Bronchial epithelial cell (primary cell): ENCODE measurements at regions not wholly inside any gene's neighbourhood (a gene's known extent, or its start where the extent isn't known, plus 50 kb on each side); places are given as distances from the start of the nearest gene placed in this dataset.
A peak's percentile ranks its signal among the peaks of the same experiment; 100 is the strongest.

Experiments
- DNase-seq: peaks from one replicate; pipeline ENCODE4 v3.0.0-alpha.2; 2010; ENCODE audit warnings: low read depth
- FAIRE-seq: peaks from 2 replicates; lab custom pipeline; 2011; peaks lifted over from hg19 to GRCh38; lab: Jason Lieb, UNC
- H3K27me3 ChIP-seq: 2 replicates; pipeline ENCODE4 v1.5.1; 2011; ENCODE audit warnings: low read length; ENCODE audit not compliant: control insufficient read depth, insufficient read depth
- H3K36me3 ChIP-seq: 2 replicates; pipeline ENCODE4 v1.5.1; 2011; ENCODE audit warnings: low read length; ENCODE audit not compliant: control insufficient read depth, insufficient read depth
- H3K4me3 ChIP-seq: 2 replicates; pipeline ENCODE4 v1.5.1; 2011; ENCODE audit warnings: mild to moderate bottlenecking, low read depth, low read length, control low read depth
- TF ChIP-seq, protein P1 (sequence below): IDR thresholded peaks from 2 replicates; pipeline ENCODE4 v1.5.1; 2011; ENCODE audit warnings: mild to moderate bottlenecking, moderate library complexity, low read length, control low read depth, inconsistent platforms; ENCODE audit not compliant: insufficient read depth, severe bottlenecking

DNA sequence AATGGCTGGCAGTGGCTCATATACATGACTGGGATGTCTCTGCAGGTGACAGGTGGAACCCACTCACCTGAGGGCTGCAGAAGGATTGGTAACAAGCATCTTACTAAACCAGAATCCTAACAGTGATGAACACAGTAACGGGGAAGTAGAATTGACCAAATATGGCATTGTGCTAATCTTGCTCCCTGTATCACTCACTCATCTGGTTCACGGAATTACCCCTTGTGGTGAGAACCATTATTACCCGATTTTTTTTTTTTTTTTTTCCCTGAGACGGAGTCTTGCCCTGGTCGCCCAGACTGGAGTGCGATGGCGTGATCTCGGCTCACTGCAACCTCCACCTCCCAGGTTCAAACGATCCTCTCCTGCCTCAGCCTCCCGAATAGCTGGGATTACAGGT lies 69.5 kb downstream of the PTPRS start:
- H3K27me3 ChIP-seq = no peaks in the 10 kb centered on the region
- no peak for DNase-seq
- H3K4me3 ChIP-seq = no peak overlapping the region
- TF ChIP-seq, protein P1, sequence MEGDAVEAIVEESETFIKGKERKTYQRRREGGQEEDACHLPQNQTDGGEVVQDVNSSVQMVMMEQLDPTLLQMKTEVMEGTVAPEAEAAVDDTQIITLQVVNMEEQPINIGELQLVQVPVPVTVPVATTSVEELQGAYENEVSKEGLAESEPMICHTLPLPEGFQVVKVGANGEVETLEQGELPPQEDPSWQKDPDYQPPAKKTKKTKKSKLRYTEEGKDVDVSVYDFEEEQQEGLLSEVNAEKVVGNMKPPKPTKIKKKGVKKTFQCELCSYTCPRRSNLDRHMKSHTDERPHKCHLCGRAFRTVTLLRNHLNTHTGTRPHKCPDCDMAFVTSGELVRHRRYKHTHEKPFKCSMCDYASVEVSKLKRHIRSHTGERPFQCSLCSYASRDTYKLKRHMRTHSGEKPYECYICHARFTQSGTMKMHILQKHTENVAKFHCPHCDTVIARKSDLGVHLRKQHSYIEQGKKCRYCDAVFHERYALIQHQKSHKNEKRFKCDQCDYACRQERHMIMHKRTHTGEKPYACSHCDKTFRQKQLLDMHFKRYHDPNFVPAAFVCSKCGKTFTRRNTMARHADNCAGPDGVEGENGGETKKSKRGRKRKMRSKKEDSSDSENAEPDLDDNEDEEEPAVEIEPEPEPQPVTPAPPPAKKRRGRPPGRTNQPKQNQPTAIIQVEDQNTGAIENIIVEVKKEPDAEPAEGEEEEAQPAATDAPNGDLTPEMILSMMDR = peak; percentile 11
- no peak for FAIRE-seq
- no peaks in the 10 kb centered on the region for H3K36me3 ChIP-seq

DNA sequence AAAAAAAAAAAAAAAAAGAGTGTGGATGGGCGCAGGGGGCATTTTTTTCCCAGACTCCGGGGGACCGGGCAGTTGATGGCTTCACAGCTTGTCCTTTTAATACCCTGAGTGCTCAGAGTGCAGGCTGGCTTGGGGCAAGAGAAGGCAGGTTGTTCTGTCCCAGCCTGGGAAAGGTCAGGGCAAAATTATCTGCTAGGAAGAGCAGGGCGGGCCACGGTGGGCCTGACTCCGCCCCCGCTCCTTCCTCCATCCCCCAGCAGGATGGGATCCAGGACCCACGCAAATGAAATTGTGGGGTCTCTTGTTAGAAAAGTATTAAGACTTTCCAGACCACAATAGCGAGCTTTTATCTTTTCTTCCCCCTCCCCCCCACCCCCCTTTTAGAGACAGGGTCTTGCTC lies 70.7 kb downstream of the PTPRS start:
- no peaks in the 10 kb centered on the region for H3K36me3 ChIP-seq

DNA sequence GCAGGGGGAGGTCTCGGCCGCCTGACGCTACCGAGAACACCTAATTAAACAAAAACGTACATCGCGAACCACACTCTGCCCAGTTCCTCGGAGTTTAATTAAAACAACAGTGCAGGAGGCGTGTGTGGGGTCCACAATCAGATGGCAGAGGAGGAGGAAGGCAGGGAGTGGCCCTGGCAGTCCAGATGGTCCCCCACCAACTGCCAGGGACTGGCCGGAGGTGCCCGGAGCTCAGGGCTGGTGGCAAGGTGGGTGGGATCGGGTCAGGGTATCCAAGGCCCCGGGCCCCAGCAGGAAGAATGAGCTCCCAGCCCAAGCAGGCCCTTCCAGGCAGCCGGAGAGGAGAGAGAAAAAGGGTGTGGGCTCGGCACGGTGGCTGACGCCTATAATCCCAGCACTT lies 71.3 kb downstream of the PTPRS start:
- H3K27me3 ChIP-seq = no peaks in the 10 kb centered on the region
- no peaks in the 10 kb centered on the region for H3K36me3 ChIP-seq
- no peak overlapping the region for H3K4me3 ChIP-seq
- TF ChIP-seq, protein P1 = no peak
- FAIRE-seq = no peak
- no peak for DNase-seq

More for the DNA sequence above, 70.7 kb downstream of the PTPRS start:
- FAIRE-seq (no peak), DNase-seq (no peak)
- Histone ChIP-seq H3K27me3 (no peaks in the 10 kb centered on the region), H3K4me3 (no peak overlapping the region)
- TF ChIP-seq, protein P1 = no peak

DNA sequence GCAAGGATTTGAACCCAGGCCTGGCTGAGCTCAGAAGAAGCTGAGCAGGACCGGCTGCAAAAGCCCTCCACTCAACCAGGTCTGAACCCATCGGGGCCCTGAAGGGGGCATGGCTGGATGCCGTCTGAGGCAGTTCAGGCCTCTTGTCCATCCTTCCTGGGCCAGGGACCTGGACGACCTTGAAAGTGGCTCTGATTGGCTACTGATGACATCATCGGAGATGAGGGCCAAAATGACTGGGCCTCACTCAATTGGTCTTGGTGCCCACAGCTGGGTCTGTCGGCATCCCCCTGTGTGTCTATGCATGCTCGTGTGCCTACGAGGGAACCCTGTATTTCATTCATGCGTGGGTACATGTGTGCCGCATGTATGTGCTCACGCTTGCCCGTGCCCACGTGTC lies 71.8 kb downstream of the PTPRS start:
- Histone ChIP-seq H3K36me3 (no peaks in the 10 kb centered on the region), H3K4me3 (no peak overlapping the region), H3K27me3 (no peaks in the 10 kb centered on the region)
- TF ChIP-seq, protein P1 = no peak
- FAIRE-seq (no peak), DNase-seq (no peak)

DNA sequence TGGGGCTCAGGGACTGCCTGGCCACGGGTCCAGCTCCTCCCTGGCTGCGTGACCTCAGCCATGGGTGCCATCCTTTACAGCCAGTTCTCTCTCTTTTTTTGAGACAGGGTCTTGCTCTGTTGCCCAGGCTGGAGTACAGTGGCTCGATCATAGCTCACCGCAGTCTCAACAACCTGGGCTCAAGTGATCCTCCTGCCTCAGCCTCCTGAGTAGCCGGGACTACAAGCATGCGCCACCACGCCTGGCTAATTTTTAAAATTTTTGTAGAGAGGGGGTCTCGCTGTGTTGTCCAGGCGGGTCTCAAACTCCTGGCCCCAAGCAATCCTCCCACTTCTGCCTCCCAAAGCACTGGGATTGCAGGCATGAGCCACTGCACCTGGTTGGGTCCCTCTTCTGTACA lies 75.4 kb downstream of the PTPRS start:
- TF ChIP-seq, protein P1 = no peak
- Histone ChIP-seq H3K36me3 (no peaks in the 10 kb centered on the region), H3K4me3 (no peak overlapping the region), H3K27me3 (no peaks in the 10 kb centered on the region)
- DNase-seq (no peak), FAIRE-seq (no peak)

DNA sequence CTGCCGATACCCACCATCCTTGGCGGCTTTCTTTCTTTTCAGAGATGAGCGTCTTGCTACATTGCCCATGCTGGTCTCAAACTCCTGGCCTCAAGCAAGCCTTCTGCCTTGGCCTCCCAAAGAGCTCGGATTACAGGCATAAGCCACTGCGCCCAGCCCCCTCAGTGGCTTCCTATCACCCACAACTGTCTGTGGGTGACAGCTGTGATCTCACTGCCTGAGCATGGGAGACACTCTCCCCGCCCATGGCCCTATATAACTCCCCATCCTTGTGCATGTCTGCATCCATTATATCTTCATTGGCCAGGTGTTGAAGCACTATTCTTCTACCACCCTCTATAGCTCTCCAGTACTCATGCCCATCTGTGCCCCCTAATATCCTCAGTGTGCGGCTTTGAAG lies 76.2 kb downstream of the PTPRS start:
- H3K4me3 ChIP-seq = no peak overlapping the region
- DNase-seq = no peak
- FAIRE-seq = no peak
- H3K27me3 ChIP-seq = no peaks in the 10 kb centered on the region
- TF ChIP-seq, protein P1 = no peak
- H3K36me3 ChIP-seq = no peaks in the 10 kb centered on the region
